Mucosa of descending colon (tissue), 3 donors: ENCODE measurements at regions not wholly inside any gene's neighbourhood (a gene's known extent, or its start where the extent isn't known, plus 50 kb on each side); places are given as distances from the start of the nearest gene placed in this dataset.

Experiments
- ATAC-seq: fragments of 200-7000 bp; cut with Tn5 transposase; one replicate; pipeline ENCODE4 v1.9.1; 2020; ENCODE audit warnings: mild to moderate bottlenecking, moderate library complexity
- DNase-seq, 3 donors: peaks; one replicate each; pipeline ENCODE4 v3.0.0-alpha.2; 2020
- H3K36me3 ChIP-seq: fragments of 200-600 bp; one replicate; pipeline ENCODE4 v1.8.0; 2021; ENCODE audit warnings: low read depth, mild to moderate bottlenecking
- H3K4me1 ChIP-seq: fragments of 200-600 bp; one replicate; pipeline ENCODE4 v1.8.0; 2021; ENCODE audit warnings: low read depth, mild to moderate bottlenecking
- H3K4me3 ChIP-seq: fragments of 200-600 bp; one replicate; pipeline ENCODE4 v1.8.0; 2021; ENCODE audit warnings: mild to moderate bottlenecking
- H3K9me3 ChIP-seq: fragments of 200-600 bp; one replicate; pipeline ENCODE4 v1.8.0; 2021; ENCODE audit warnings: mild to moderate bottlenecking
- intact Hi-C, 2 donors: fragments of 100-400 bp; cut with DNase I in 1 of 2; cut with micrococcal nuclease in 1 of 2; formaldehyde crosslinking; loops; one replicate each; pipeline versions ENCODE4 v1.11.0 to v1.11.1; 2022; cut with DNase I, micrococcal nuclease
- TF ChIP-seq, protein P1 (sequence below): fragments of 200-600 bp; IDR thresholded peaks from one replicate; pipeline ENCODE4 v1.8.0; 2022; ENCODE audit warnings: antibody characterized with exemption, mild to moderate bottlenecking
- donor health status: DM: no; HTN: no; CAD: no; lungs with moderate emphysema.
- donor health status: DM: no; HTN: no; CAD: no.
- donor health status: DM: no; HTN: yes; CAD: no.

DNA sequence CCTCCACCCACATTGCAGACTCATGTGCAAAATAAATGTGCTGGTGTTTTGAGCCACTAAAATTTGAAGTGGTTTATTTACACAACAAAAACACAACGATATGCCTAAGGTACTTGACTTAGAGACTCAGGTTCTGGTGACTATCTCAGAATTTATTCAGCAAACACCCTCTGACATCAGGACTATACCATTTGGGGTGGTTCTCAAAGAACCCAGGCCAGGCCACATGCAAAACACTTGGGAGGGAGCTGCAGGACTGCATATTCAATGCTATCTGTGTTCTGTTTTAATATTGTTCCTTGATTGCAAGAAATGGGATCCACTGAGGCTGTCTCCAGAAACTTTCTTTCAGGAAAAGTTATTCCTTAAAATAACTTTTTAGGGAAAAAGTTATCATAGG is 91.6 kb downstream of the LINC00237 start:
- TF ChIP-seq, protein P1, sequence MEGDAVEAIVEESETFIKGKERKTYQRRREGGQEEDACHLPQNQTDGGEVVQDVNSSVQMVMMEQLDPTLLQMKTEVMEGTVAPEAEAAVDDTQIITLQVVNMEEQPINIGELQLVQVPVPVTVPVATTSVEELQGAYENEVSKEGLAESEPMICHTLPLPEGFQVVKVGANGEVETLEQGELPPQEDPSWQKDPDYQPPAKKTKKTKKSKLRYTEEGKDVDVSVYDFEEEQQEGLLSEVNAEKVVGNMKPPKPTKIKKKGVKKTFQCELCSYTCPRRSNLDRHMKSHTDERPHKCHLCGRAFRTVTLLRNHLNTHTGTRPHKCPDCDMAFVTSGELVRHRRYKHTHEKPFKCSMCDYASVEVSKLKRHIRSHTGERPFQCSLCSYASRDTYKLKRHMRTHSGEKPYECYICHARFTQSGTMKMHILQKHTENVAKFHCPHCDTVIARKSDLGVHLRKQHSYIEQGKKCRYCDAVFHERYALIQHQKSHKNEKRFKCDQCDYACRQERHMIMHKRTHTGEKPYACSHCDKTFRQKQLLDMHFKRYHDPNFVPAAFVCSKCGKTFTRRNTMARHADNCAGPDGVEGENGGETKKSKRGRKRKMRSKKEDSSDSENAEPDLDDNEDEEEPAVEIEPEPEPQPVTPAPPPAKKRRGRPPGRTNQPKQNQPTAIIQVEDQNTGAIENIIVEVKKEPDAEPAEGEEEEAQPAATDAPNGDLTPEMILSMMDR, result no peak
- intact Hi-C loops, result no loop called here
- no peak for DNase-seq
- no peak for ATAC-seq
- Histone ChIP-seq H3K36me3 (no peaks in the 10 kb centered on the region), H3K4me1 (no peaks in the 10 kb centered on the region), H3K9me3 (no peaks in the 10 kb centered on the region), H3K4me3 (no peak overlapping the region)

DNA sequence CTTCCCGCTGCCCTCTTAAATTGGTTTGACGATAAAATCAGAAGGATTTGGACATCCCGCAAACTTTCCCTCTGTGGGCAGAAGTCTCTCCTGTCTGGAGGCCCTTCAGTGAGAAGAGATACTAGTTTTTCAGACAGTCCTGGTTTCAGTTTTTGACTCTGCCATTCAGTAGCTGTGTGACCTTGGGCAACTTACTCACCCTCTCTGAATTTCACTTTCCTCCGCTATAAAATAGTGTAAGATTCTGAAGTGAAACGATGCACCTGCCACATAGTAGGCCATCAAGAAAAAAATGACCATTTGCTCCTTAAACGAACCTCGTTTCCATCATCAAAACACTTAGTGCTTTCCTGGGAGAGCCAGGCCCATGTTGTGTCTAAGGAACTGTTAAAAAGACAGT is 97.2 kb downstream of the LINC00237 start:
- TF ChIP-seq, protein P1, result no peak
- ATAC-seq (no peak), DNase-seq (no peak)
- intact Hi-C loops, result no loop called here
- no peaks in the 10 kb centered on the region for H3K9me3 ChIP-seq
- no peaks in the 10 kb centered on the region for H3K4me1 ChIP-seq
- H3K4me3 ChIP-seq, result no peak overlapping the region
- no peaks in the 10 kb centered on the region for H3K36me3 ChIP-seq

- H3K36me3 ChIP-seq, result no peaks in the 10 kb centered on the region
- H3K9me3 ChIP-seq, result no peaks in the 10 kb centered on the region
- no peaks in the 10 kb centered on the region for H3K4me1 ChIP-seq
- TF ChIP-seq, protein P1, result no peak
- no peak for ATAC-seq
- no peak for DNase-seq
- intact Hi-C loops, result no loop called here
- no peak overlapping the region for H3K4me3 ChIP-seq
Measured at GRCh38 chr20:21006611-21007010, 99.5 kb downstream of the LINC00237 start.

DNA sequence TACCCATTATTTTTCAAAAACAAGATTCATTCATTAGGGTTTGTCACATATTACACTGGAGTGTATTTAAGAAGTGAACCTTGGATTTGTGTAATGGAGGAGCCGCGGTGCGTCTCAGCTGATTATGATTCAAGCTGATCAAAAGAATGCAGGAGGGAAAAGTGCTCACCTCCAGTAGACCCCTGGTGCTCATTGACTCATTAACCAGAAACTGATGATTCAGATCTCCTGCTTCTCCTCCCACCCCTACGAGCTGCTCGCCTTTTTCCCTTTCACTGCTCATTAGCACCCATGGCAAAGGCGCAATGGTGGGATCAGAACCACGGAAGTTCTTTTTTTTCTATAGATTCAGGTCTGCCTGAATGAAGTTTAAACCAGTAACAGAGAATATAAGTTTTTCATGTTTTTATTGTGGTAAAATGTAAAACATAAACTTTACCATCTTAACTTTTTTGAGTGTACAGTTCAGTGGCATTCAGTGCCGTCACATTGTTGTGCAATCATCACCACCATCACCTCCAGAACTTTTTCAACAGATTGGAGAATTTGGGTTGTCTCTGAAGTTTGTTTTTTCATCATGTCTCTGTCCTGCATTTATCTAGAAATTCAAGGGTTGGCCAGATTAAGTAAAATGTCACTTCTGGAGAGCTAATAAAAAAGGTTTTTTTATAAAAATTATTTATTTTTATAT is 101.6 kb downstream of the LINC00237 start:
- Histone ChIP-seq H3K4me3 (no peak overlapping the region), H3K9me3 (no peaks in the 10 kb centered on the region), H3K36me3 (no peaks in the 10 kb centered on the region), H3K4me1 (no peaks in the 10 kb centered on the region)
- ATAC-seq (no peak), DNase-seq (no peak)
- TF ChIP-seq, protein P1, result no peak
- intact Hi-C loops, result no loop called here

DNA sequence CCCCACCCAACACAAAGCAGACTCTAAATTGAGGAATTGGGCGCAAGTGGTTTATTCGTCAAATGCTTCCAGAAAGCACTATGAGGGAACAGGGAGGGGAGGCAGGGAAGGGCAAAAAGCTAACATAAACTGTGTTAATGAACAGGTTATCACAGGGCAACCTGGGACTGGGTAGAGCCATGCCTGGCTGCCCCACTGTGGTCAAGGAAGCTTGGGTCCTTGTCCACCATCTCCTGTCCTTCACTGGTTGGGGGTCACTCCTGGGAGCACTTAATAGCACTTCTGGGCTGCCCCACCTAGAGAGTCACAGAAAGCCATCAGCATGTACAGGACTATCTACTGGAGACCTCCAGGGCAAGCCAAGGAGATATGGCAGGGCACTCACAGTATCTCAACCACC is 102.3 kb downstream of the LINC00237 start:
- intact Hi-C loops, result no loop called here
- DNase-seq (no peak), ATAC-seq (no peak)
- TF ChIP-seq, protein P1, result no peak
- H3K36me3 ChIP-seq, result no peaks in the 10 kb centered on the region
- H3K4me3 ChIP-seq, result no peak overlapping the region
- no peaks in the 10 kb centered on the region for H3K9me3 ChIP-seq
- no peaks in the 10 kb centered on the region for H3K4me1 ChIP-seq

DNA sequence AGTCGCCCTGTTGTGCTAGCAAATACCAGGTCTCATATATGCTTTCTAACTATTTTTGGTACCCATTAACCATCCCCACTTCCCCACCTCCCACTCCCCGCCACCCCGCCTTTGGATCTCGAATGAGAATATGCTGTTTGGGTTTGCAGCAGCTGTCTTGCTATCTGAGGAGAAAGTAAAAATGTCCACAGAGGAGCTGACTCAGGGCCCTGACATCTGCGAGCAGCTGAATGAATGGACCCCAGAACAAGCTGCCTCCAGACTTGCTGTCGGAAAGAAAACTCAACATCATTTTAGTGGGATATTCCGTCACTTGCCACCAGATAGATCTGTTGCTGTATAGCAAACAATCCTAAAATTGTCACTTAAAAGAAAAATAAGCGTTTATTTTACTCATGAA is 103.7 kb downstream of the LINC00237 start:
- TF ChIP-seq, protein P1, result no peak
- H3K36me3 ChIP-seq, result no peaks in the 10 kb centered on the region
- no peak for ATAC-seq
- intact Hi-C loops, result no loop called here
- no peak overlapping the region for H3K4me3 ChIP-seq
- H3K9me3 ChIP-seq, result no peaks in the 10 kb centered on the region
- DNase-seq, result no peak
- no peaks in the 10 kb centered on the region for H3K4me1 ChIP-seq
